Loucy (cell line): ENCODE measurements at regions not wholly inside any gene's neighbourhood (a gene's known extent, or its start where the extent isn't known, plus 50 kb on each side); places are given as distances from the start of the nearest gene placed in this dataset.

Source experiments
- H2AFZ ChIP-seq: fragments of 200-600 bp; sonication (generic); 2 replicates; pipeline ENCODE4 v1.6.0; 2016; ENCODE audit warnings: antibody characterized with exemption, mild to moderate bottlenecking, low read length, moderate library complexity
- H3F3A ChIP-seq: fragments of 200-600 bp; 2 replicates; pipeline ENCODE4 v1.6.0; 2016; ENCODE audit warnings: antibody characterized with exemption, low read depth, mild to moderate bottlenecking
- H3K27me3 ChIP-seq: fragments of 200-600 bp; sonication (generic); 2 replicates; pipeline ENCODE4 v1.6.1; 2014; ENCODE audit warnings: low read length, mild to moderate bottlenecking; ENCODE audit not compliant: insufficient read depth, poor library complexity, severe bottlenecking
- H3K36me3 ChIP-seq: fragments of 200-600 bp; sonication (generic); 2 replicates; pipeline ENCODE4 v1.6.1; 2016; ENCODE audit warnings: low read length; ENCODE audit not compliant: insufficient read depth
- H3K4me1 ChIP-seq: fragments of 200-600 bp; sonication (generic); 2 replicates; pipeline ENCODE4 v1.5.1; 2014; ENCODE audit warnings: low read length, mild to moderate bottlenecking; ENCODE audit not compliant: insufficient read depth, poor library complexity, severe bottlenecking
- H3K4me2 ChIP-seq: fragments of 200-600 bp; sonication (generic); 2 replicates; pipeline ENCODE4 v1.6.0; 2014; ENCODE audit warnings: antibody characterized with exemption, low read length, low read depth, mild to moderate bottlenecking; ENCODE audit not compliant: poor library complexity, severe bottlenecking
- H3K4me3 ChIP-seq: fragments of 200-600 bp; sonication (generic); 2 replicates; pipeline ENCODE4 v1.5.1; 2014; ENCODE audit warnings: low read length, mild to moderate bottlenecking, mixed read lengths; ENCODE audit not compliant: poor library complexity, severe bottlenecking
- H3K79me2 ChIP-seq: fragments of 200-600 bp; sonication (generic); 2 replicates; pipeline ENCODE4 v1.6.1; 2014; ENCODE audit warnings: low read length; ENCODE audit not compliant: insufficient read depth
- H3K9ac ChIP-seq: fragments of 200-600 bp; sonication (generic); 2 replicates; pipeline ENCODE4 v1.6.0; 2014; ENCODE audit warnings: mild to moderate bottlenecking, low read depth, low read length, moderate library complexity; ENCODE audit not compliant: poor library complexity, severe bottlenecking
- H3K9me2 ChIP-seq: fragments of 200-600 bp; sonication (generic); replicated peaks from 2 replicates; pipeline ENCODE4 v1.6.1; 2016; ENCODE audit warnings: low read depth, low read length, mixed read lengths
- H3K9me3 ChIP-seq: fragments of 200-600 bp; sonication (generic); 2 replicates; pipeline ENCODE4 v1.6.1; 2014; ENCODE audit warnings: mild to moderate bottlenecking, antibody characterized with exemption, low read length, low read depth; ENCODE audit not compliant: insufficient read depth
- H4K20me1 ChIP-seq: fragments of 200-600 bp; sonication (generic); 2 replicates; pipeline ENCODE4 v1.6.0; 2014; ENCODE audit warnings: antibody characterized with exemption, low read length, mild to moderate bottlenecking; ENCODE audit not compliant: insufficient read depth, poor library complexity, severe bottlenecking
- CTCF ChIP-seq: fragments of 200-600 bp; sonication (generic); conservative IDR thresholded peaks from 2 replicates; pipeline ENCODE4 v1.5.1; 2014; ENCODE audit warnings: mild to moderate bottlenecking, antibody characterized with exemption, low read length
- EZH2phosphoT487 ChIP-seq: fragments of 200-600 bp; IDR thresholded peaks from 2 replicates; pipeline ENCODE4 v1.6.1; 2018; ENCODE audit warnings: antibody characterized with exemption, mild to moderate bottlenecking, moderate library complexity, borderline replicate concordance

- H3K4me2 ChIP-seq: no peak overlapping the region
- H3K79me2 ChIP-seq: no peaks in the 10 kb centered on the region
- H3K27me3 ChIP-seq: no peaks in the 10 kb centered on the region
- no peak overlapping the region for H3K4me3 ChIP-seq
- no peaks in the 10 kb centered on the region for H3K9me2 ChIP-seq
- H3K4me1 ChIP-seq: no peaks in the 10 kb centered on the region
- TF ChIP-seq CTCF: no peak
- no peak for TF ChIP-seq EZH2phosphoT487
- H3F3A ChIP-seq: no peaks in the 10 kb centered on the region
- no peaks in the 10 kb centered on the region for H4K20me1 ChIP-seq
- H3K9me3 ChIP-seq: no peaks in the 10 kb centered on the region
- no peak overlapping the region for H3K9ac ChIP-seq
- no peaks in the 10 kb centered on the region for H3K36me3 ChIP-seq
- H2AFZ ChIP-seq: no peak overlapping the region
Observed at GRCh38 chr11:115871161-115871760, 367.0 kb upstream of the CADM1 start.

GRCh38 chr11:115869780-115870431, 365.7 kb upstream of the CADM1 start:
- Histone ChIP-seq H3K4me2 (no peak overlapping the region), H3K4me1 (no peaks in the 10 kb centered on the region), H3K9me2 (no peaks in the 10 kb centered on the region), H3K4me3 (no peak overlapping the region), H3K36me3 (no peaks in the 10 kb centered on the region), H4K20me1 (no peaks in the 10 kb centered on the region), H2AFZ (no peak overlapping the region), H3K9ac (no peak overlapping the region), H3K79me2 (no peaks in the 10 kb centered on the region), H3F3A (no peaks in the 10 kb centered on the region), H3K27me3 (no peaks in the 10 kb centered on the region), H3K9me3 (no peaks in the 10 kb centered on the region)
- TF ChIP-seq CTCF (no peak), EZH2phosphoT487 (no peak)

GRCh38 chr11:115869131-115869530, 364.9 kb upstream of the CADM1 start:
- TF ChIP-seq EZH2phosphoT487: no peak
- TF ChIP-seq CTCF: no peak
- H3K4me3 ChIP-seq: no peak overlapping the region
- H3K36me3 ChIP-seq: no peaks in the 10 kb centered on the region
- H3K4me1 ChIP-seq: no peaks in the 10 kb centered on the region
- H2AFZ ChIP-seq: no peak overlapping the region
- H3K4me2 ChIP-seq: no peak overlapping the region
- H3F3A ChIP-seq: no peaks in the 10 kb centered on the region
- H4K20me1 ChIP-seq: no peaks in the 10 kb centered on the region
- no peaks in the 10 kb centered on the region for H3K79me2 ChIP-seq
- no peaks in the 10 kb centered on the region for H3K9me3 ChIP-seq
- no peak overlapping the region for H3K9ac ChIP-seq
- H3K27me3 ChIP-seq: no peaks in the 10 kb centered on the region
- H3K9me2 ChIP-seq: no peaks in the 10 kb centered on the region
